ENCODE measurements at regions not wholly inside any gene's neighbourhood (a gene's known extent, or its start where the extent isn't known, plus 50 kb on each side); places are given as distances from the start of the nearest gene placed in this dataset.

DNA sequence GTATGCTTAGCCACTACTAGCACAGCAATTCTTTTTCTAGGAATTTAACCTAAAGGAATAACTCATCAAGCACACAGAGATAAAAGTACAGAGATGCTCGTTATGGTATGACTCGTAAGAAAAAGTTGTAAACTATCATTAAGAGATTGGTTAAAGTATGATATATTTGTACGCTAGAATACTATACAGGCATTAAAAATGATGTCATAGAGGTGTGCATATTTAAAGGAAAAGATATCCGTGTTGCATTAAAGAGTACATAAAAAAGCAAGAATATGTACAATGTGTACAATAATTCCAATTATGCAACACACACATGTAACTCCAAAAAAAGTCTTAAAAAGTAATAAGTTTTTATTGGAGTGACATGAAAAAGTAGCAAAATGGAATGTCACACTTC, 54.5 kb upstream of the PALM2AKAP2 start:
- Mint-ChIP-seq H3K4me3 (no peak overlapping the region), H3K4me1 (peaks cover 7% of the 10 kb centered on the region), H3K9me3 (no peaks in the 10 kb centered on the region), H3K27me3 (ENCODE audit: low read depth, poor library complexity) (peaks cover 7% of the 10 kb centered on the region), H3K36me3 (ENCODE audit: low read depth) (no peaks in the 10 kb centered on the region), H3K27ac (no peak overlapping the region)
- no peak for DNase-seq
- TF ChIP-seq, protein P1, sequence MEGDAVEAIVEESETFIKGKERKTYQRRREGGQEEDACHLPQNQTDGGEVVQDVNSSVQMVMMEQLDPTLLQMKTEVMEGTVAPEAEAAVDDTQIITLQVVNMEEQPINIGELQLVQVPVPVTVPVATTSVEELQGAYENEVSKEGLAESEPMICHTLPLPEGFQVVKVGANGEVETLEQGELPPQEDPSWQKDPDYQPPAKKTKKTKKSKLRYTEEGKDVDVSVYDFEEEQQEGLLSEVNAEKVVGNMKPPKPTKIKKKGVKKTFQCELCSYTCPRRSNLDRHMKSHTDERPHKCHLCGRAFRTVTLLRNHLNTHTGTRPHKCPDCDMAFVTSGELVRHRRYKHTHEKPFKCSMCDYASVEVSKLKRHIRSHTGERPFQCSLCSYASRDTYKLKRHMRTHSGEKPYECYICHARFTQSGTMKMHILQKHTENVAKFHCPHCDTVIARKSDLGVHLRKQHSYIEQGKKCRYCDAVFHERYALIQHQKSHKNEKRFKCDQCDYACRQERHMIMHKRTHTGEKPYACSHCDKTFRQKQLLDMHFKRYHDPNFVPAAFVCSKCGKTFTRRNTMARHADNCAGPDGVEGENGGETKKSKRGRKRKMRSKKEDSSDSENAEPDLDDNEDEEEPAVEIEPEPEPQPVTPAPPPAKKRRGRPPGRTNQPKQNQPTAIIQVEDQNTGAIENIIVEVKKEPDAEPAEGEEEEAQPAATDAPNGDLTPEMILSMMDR (IDR thresholded peaks at IDR 0.05) = no peak

DNA sequence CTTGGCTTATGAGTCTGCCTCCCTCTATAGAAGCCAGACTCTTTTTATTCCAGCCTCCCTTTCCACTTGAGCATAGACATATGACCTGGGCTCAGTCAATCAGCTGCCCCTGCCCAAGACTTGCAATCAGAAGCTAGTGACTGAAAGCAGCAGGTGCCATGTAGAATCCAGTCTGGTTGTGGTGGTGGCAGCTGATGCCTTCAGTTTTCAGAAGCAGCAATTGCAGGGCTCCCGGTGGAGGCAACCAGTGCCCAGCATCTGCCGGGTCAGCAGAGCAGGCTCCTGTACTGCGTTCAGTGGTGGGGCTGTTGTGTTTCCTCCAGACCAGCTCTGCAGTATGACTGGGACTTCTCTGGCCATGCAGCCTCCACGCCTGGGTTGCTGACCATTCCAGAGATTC, 53.9 kb upstream of the PALM2AKAP2 start:
- H3K4me3 Mint-ChIP-seq = no peak overlapping the region
- DNase-seq = no peak
- no peaks in the 10 kb centered on the region for H3K36me3 Mint-ChIP-seq (ENCODE audit: low read depth)
- H3K4me1 Mint-ChIP-seq = peaks cover 5% of the 10 kb centered on the region
- no peak overlapping the region for H3K27ac Mint-ChIP-seq
- no peaks in the 10 kb centered on the region for H3K9me3 Mint-ChIP-seq
- peaks cover 7% of the 10 kb centered on the region for H3K27me3 Mint-ChIP-seq (ENCODE audit: low read depth, poor library complexity)
- TF ChIP-seq, protein P1 (IDR thresholded peaks at IDR 0.05) = no peak

DNA sequence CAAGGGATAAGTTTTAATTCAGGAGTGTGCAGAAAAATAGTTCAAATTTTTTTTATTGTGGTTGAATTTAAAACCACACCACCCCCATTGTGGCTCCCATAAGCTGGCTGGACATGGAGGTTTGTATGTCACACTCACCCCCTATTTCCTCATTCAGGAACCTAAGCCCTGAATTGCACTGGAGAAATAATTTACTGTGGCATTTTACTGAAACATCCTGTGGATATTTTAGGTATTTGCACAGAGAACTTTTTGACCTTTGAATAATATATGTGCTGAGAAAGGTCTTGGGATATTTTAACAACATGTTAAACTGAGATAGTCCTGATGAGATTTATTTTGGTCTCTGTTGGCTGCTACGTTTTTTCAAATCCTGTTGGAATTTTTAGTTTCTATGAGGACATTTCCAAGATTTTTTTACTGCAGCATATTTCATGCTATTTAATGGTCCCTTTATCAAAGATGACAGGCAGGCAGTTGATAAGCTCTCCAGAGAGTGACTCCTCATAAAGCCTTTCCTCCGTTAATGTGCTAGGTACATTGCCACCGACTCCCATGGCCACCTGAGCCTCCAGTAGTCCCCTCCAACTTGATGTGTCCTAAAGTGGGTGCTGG, 51.2 kb upstream of the PALM2AKAP2 start:
- DNase-seq = no peak
- H3K4me3 Mint-ChIP-seq = no peak overlapping the region
- no peak overlapping the region for H3K27ac Mint-ChIP-seq
- no peaks in the 10 kb centered on the region for H3K9me3 Mint-ChIP-seq
- TF ChIP-seq, protein P1 (IDR thresholded peaks at IDR 0.05) = no peak
- peaks cover 8% of the 10 kb centered on the region for H3K4me1 Mint-ChIP-seq
- no peaks in the 10 kb centered on the region for H3K36me3 Mint-ChIP-seq (ENCODE audit: low read depth)
- peaks cover 4% of the 10 kb centered on the region for H3K27me3 Mint-ChIP-seq (ENCODE audit: low read depth, poor library complexity)

DNA sequence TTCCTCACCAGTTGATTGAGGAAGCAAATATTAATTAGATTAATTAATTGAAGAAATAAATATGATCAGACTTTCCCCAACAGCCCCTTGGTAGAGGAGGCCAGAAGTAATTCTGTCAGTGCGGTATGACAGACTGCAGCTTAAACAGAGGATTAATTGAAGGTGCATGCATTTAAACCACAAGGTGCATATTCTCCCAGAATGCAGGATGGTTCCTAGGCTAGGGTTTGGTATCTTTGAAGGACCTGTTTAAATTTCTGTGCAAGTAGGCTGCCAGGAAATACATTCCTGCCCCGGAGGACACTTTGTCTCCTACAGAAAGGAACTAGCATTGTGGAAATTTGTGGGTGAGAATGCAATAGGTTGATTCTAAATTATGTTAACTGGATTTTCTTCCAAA, 50.5 kb upstream of the PALM2AKAP2 start:
- Mint-ChIP-seq H3K9me3 (no peaks in the 10 kb centered on the region), H3K36me3 (ENCODE audit: low read depth) (no peaks in the 10 kb centered on the region), H3K4me1 (peaks cover 8% of the 10 kb centered on the region), H3K4me3 (no peak overlapping the region), H3K27me3 (ENCODE audit: low read depth, poor library complexity) (peaks cover 4% of the 10 kb centered on the region), H3K27ac (no peak overlapping the region)
- TF ChIP-seq, protein P1 (IDR thresholded peaks at IDR 0.05) = no peak
- DNase-seq = no peak
